ENCODE measurements at regions not wholly inside any gene's neighbourhood (a gene's known extent, or its start where the extent isn't known, plus 50 kb on each side); places are given as distances from the start of the nearest gene placed in this dataset.

- DNase-seq: no peak
Observed at GRCh38 chr21:38712071-38712470, 93.7 kb upstream of the ETS2 start.

GRCh38 chr21:38712664-38713063, 93.1 kb upstream of the ETS2 start:
- no peak for DNase-seq

- no peak for DNase-seq
Observed at GRCh38 chr21:38714039-38714817, 91.5 kb upstream of the ETS2 start.

- no peak for DNase-seq
Observed at GRCh38 chr21:38714999-38715398, 90.7 kb upstream of the ETS2 start.

GRCh38 chr21:38716088-38716487, 89.6 kb upstream of the ETS2 start:
- no peak for DNase-seq

- DNase-seq: no peak
Observed at GRCh38 chr21:38716942-38717341, 88.8 kb upstream of the ETS2 start.

- no peak for DNase-seq
Observed at GRCh38 chr21:38718481-38718880, 87.2 kb upstream of the ETS2 start.

GRCh38 chr21:38720074-38720473, 85.7 kb upstream of the ETS2 start:
- DNase-seq: no peak

- no peak for DNase-seq
Observed at GRCh38 chr21:38721055-38721454, 84.7 kb upstream of the ETS2 start.

- DNase-seq: no peak
Observed at GRCh38 chr21:38721958-38722357, 83.8 kb upstream of the ETS2 start.

GRCh38 chr21:38725196-38726157, 80.3 kb upstream of the ETS2 start:
- DNase-seq: no peak

- DNase-seq: no peak
Observed at GRCh38 chr21:38726482-38726881, 79.2 kb upstream of the ETS2 start.

GRCh38 chr21:38729291-38729690, 76.4 kb upstream of the ETS2 start:
- no peak for DNase-seq

- no peak for DNase-seq
Observed at GRCh38 chr21:38729754-38730379, 75.9 kb upstream of the ETS2 start.

GRCh38 chr21:38733972-38734546, 71.7 kb upstream of the ETS2 start:
- DNase-seq: peak; percentile 54 to 67

- DNase-seq: no peak
Observed at GRCh38 chr21:38734646-38735365, 70.9 kb upstream of the ETS2 start.

- DNase-seq: no peak
Observed at GRCh38 chr21:38735626-38736206, 70.0 kb upstream of the ETS2 start.

GRCh38 chr21:38740090-38740489, 65.6 kb upstream of the ETS2 start:
- peak in 1 of 2 donors; percentile 56 for DNase-seq

GRCh38 chr21:38741092-38741949, 64.4 kb upstream of the ETS2 start:
- no peak for DNase-seq

- no peak for DNase-seq
Observed at GRCh38 chr21:38741950-38742256, 63.8 kb upstream of the ETS2 start.

GRCh38 chr21:38742580-38743260, 63.0 kb upstream of the ETS2 start:
- DNase-seq: no peak

Data from bone marrow (tissue), 2 donors.